Tibial nerve (tissue), 4 donors: ENCODE measurements at regions not wholly inside any gene's neighbourhood (a gene's known extent, or its start where the extent isn't known, plus 50 kb on each side); places are given as distances from the start of the nearest gene placed in this dataset.

Experiments
- DNase-seq, 2 donors: peaks; one replicate each; pipeline ENCODE4 v3.0.0-alpha.2; 2019; ENCODE audit warnings: low spot score in 2 of 2
- H3K27ac ChIP-seq, 4 donors: fragments of 200-600 bp; sonication (generic) in 3 of 4; one replicate each; pipeline ENCODE4 v1.5.1; 2017 to 2019; ENCODE audit warnings: mild to moderate bottlenecking in 1 of 4
- H3K27me3 ChIP-seq, 2 donors: fragments of 200-600 bp; sonication (generic) in 1 of 2; one replicate each; pipeline versions ENCODE4 v1.5.1 to v1.6.0; 2017 to 2019
- H3K36me3 ChIP-seq, 3 donors: fragments of 200-600 bp; sonication (generic); one replicate each; pipeline ENCODE4 v1.5.1; 2018 to 2019
- H3K4me1 ChIP-seq, 4 donors: fragments of 200-600 bp; sonication (generic) in 3 of 4; one replicate each; pipeline ENCODE4 v1.5.1; 2017 to 2019
- H3K4me3 ChIP-seq, 4 donors: fragments of 200-600 bp; sonication (generic) in 3 of 4; one replicate each; pipeline ENCODE4 v1.5.1; 2017 to 2019; ENCODE audit warnings: mild to moderate bottlenecking in 1 of 4, moderate library complexity in 1 of 4
- H3K9me3 ChIP-seq, 4 donors: fragments of 200-600 bp; sonication (generic) in 3 of 4; one replicate each; pipeline ENCODE4 v1.5.1; 2017 to 2019
- EP300 ChIP-seq, 2 donors: sonication (generic); formaldehyde crosslinking; IDR thresholded peaks; one replicate each; pipeline ENCODE4 v1.6.1; 2017; ENCODE audit warnings: antibody characterized with exemption in 2 of 2, mild to moderate bottlenecking in 1 of 2
- POLR2A ChIP-seq, 2 donors: fragments of 450-650 bp; IDR thresholded peaks; one replicate each; pipeline ENCODE4 v1.6.1; 2017; ENCODE audit warnings: antibody characterized with exemption in 2 of 2, mild to moderate bottlenecking in 2 of 2, moderate library complexity in 2 of 2
- WGBS, 2 donors: methylation state at CpG; one replicate each; pipeline ENCODE4 v1.1.5; 2018; 5-methylcytosine and 5-hydroxymethylcytosine counted together
- TF ChIP-seq, protein P1 (sequence below), 5 experiments: fragments of 200-600 bp in 3 of 5; fragments of 450-650 bp in 2 of 5; sonication (generic) in 3 of 5; IDR thresholded peaks; one replicate each; pipeline ENCODE4 v1.5.1; 2016 to 2019; ENCODE audit warnings: antibody characterized with exemption in 5 of 5, mild to moderate bottlenecking in 3 of 5, moderate library complexity in 2 of 5

DNA sequence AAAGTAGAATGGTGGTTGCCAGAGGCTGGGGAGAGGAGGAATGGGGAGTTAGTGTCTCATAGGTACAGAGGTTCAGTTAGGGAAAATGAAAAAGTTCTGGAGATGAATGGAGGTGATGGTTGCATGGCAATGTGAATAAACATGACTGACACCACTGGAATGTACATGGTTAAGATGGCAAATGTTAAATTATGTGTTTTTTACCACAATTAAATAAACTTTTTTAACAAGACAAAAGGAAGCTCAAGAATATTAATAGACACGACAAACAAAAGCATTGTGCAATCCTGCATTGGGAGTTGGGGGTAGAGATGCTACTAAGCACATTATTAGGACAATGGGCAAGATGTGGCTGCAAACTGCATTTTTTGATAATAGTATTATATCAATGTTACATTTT, 147.7 kb downstream of the TWIST2 start:
- H3K9me3 ChIP-seq = peaks cover 0 to 27% (median 0%) of the 10 kb centered on the region in 4 donors
- no peaks in the 10 kb centered on the region for H3K36me3 ChIP-seq
- TF ChIP-seq, protein P1, sequence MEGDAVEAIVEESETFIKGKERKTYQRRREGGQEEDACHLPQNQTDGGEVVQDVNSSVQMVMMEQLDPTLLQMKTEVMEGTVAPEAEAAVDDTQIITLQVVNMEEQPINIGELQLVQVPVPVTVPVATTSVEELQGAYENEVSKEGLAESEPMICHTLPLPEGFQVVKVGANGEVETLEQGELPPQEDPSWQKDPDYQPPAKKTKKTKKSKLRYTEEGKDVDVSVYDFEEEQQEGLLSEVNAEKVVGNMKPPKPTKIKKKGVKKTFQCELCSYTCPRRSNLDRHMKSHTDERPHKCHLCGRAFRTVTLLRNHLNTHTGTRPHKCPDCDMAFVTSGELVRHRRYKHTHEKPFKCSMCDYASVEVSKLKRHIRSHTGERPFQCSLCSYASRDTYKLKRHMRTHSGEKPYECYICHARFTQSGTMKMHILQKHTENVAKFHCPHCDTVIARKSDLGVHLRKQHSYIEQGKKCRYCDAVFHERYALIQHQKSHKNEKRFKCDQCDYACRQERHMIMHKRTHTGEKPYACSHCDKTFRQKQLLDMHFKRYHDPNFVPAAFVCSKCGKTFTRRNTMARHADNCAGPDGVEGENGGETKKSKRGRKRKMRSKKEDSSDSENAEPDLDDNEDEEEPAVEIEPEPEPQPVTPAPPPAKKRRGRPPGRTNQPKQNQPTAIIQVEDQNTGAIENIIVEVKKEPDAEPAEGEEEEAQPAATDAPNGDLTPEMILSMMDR (IDR thresholded peaks at IDR 0.05) = no peak
- TF ChIP-seq POLR2A (IDR thresholded peaks at IDR 0.05) = no peak
- TF ChIP-seq EP300 (IDR thresholded peaks at IDR 0.05) = no peak
- H3K4me1 ChIP-seq = peaks cover 0 to 10% (median 0%) of the 10 kb centered on the region in 4 donors
- 79 to 84% methylated on average over 1 of the region's 1 CpG for WGBS, 2 donors
- H3K27me3 ChIP-seq = no peaks in the 10 kb centered on the region
- H3K27ac ChIP-seq = no peak overlapping the region
- no peak overlapping the region for H3K4me3 ChIP-seq
- no peak for DNase-seq

DNA sequence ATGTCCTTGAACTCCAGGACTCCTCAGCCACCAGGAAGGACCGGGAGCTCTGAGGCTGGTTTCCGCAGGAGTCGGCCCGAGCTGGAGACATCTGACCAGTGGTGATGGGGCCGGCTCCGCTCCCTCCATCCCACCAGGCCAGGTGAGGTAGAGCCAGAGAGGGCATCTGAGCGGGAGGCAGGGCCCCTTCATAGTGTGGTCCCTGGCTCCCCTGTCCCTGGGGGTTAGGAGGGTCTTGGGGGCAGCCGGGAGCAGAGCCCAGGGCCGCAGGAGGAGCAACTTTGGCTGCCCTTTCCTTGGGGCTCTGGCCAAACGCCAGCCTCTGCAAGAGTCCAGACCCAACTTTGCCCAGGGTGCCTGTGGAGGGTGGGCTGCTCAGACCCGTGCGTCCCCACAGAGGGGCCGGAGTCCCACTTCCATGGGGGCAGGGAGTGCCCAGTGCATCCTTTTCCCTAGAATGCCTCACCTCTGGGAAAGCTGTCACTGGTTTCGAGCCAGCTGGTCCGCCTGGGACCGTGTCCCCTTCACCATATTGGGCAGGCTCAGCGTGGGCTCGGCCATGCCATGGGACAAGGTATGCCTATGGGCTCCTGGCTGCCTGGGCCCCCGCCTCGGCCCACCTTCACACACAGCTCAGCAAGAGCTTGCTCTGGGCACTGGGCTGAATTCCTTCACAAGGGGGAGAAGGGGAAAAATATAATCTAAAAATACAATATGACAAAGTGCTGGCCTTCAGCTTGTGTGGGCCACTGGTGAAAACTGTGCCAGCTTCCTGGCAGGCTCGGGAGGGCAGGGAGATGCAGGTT, 148.6 kb downstream of the TWIST2 start:
- Histone ChIP-seq H3K4me1 (peaks cover 0 to 10% (median 0%) of the 10 kb centered on the region in 4 donors), H3K27me3 (no peaks in the 10 kb centered on the region), H3K9me3 (peaks cover 0 to 36% (median 2%) of the 10 kb centered on the region in 4 donors), H3K36me3 (no peaks in the 10 kb centered on the region), H3K27ac (no peak overlapping the region), H3K4me3 (no peak overlapping the region)
- WGBS, 2 donors = 83% methylated on average over 19 of the region's 21 CpGs
- TF ChIP-seq, protein P1 (IDR thresholded peaks at IDR 0.05) = no peak
- TF ChIP-seq POLR2A (IDR thresholded peaks at IDR 0.05) = no peak
- no peak for TF ChIP-seq EP300 (IDR thresholded peaks at IDR 0.05)
- no peak for DNase-seq

DNA sequence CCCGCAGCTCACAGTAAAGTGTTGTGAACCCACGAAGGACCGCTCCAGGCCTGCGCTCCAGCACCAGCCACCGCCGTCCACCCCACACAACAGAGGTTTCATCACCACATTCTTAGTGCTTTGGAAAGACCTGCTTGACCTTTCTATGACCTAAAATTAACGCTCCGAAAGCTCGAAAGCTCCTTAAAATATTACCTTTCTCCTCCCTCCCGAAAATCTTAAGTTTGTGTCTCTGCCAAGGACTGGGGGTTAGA, 149.2 kb downstream of the TWIST2 start:
- Histone ChIP-seq H3K27me3 (no peaks in the 10 kb centered on the region), H3K4me1 (peaks cover 0 to 10% (median 0%) of the 10 kb centered on the region in 4 donors), H3K27ac (no peak overlapping the region), H3K4me3 (no peak overlapping the region), H3K36me3 (no peaks in the 10 kb centered on the region), H3K9me3 (peaks cover 0 to 40% (median 2%) of the 10 kb centered on the region in 4 donors)
- 73% methylated on average over 10 of the region's 10 CpGs for WGBS, 2 donors
- no peak for DNase-seq
- TF ChIP-seq EP300 (IDR thresholded peaks at IDR 0.05) (no peak), POLR2A (IDR thresholded peaks at IDR 0.05) (no peak)
- TF ChIP-seq, protein P1 (IDR thresholded peaks at IDR 0.05) = no peak

GRCh38 chr2:238997684-238998083, 149.8 kb downstream of the TWIST2 start:
- no peak for DNase-seq
- Histone ChIP-seq H3K4me1 (peaks cover 0 to 14% (median 0%) of the 10 kb centered on the region in 4 donors), H3K36me3 (no peaks in the 10 kb centered on the region), H3K4me3 (no peak overlapping the region), H3K27ac (no peak overlapping the region), H3K27me3 (no peaks in the 10 kb centered on the region), H3K9me3 (peaks cover 0 to 40% (median 2%) of the 10 kb centered on the region in 4 donors)
- TF ChIP-seq, protein P1 (IDR thresholded peaks at IDR 0.05) = no peak
- TF ChIP-seq POLR2A (IDR thresholded peaks at IDR 0.05) = no peak
- TF ChIP-seq EP300 (IDR thresholded peaks at IDR 0.05) = no peak
- WGBS, 2 donors = 68 to 74% methylated on average over 8 to 10 of the region's 10 CpGs
